ENCODE measurements at regions not wholly inside any gene's neighbourhood (a gene's known extent, or its start where the extent isn't known, plus 50 kb on each side); places are given as distances from the start of the nearest gene placed in this dataset.
"Not testable (repeated sequence)": the region's sequence is repeated elsewhere in the genome, so short reads cannot be mapped to it uniquely, and the experiment has no call there.

- not testable (repeated sequence) for DNase-seq (ENCODE audit: low read depth)
These were observed 1265.9 kb upstream of the PCDH10 start for GRCh38 chr4:131883181-131883580.

GRCh38 chr4:131925662-131926061 is 1223.4 kb upstream of the PCDH10 start:
- not testable (repeated sequence) for DNase-seq (ENCODE audit: low read depth)

GRCh38 chr4:131967646-131968045 is 1181.4 kb upstream of the PCDH10 start:
- peak; percentile 10 for DNase-seq (ENCODE audit: low read depth)

GRCh38 chr4:131974730-131975129 is 1174.4 kb upstream of the PCDH10 start:
- no peak for DNase-seq (ENCODE audit: low read depth)

- not testable (repeated sequence) for DNase-seq (ENCODE audit: low read depth)
These were observed 1173.6 kb upstream of the PCDH10 start for GRCh38 chr4:131975276-131976132.

- DNase-seq (ENCODE audit: low read depth) = not testable (repeated sequence)
These were observed 1172.7 kb upstream of the PCDH10 start for GRCh38 chr4:131976133-131977002.

GRCh38 chr4:131978120-131978519 is 1171.0 kb upstream of the PCDH10 start:
- no peak for DNase-seq (ENCODE audit: low read depth)

GRCh38 chr4:131989576-131989975 is 1159.5 kb upstream of the PCDH10 start:
- no peak for DNase-seq (ENCODE audit: low read depth)

- peak; percentile 7 for DNase-seq (ENCODE audit: low read depth)
These were observed 1147.6 kb upstream of the PCDH10 start for GRCh38 chr4:132001542-132001941.

GRCh38 chr4:132003593-132003992 is 1145.5 kb upstream of the PCDH10 start:
- no peak for DNase-seq (ENCODE audit: low read depth)

GRCh38 chr4:132015321-132015720 is 1133.8 kb upstream of the PCDH10 start:
- no peak for DNase-seq (ENCODE audit: low read depth)

- no peak for DNase-seq (ENCODE audit: low read depth)
These were observed 1132.3 kb upstream of the PCDH10 start for GRCh38 chr4:132016703-132017350.

- no peak for DNase-seq (ENCODE audit: low read depth)
These were observed 1122.9 kb upstream of the PCDH10 start for GRCh38 chr4:132026166-132026565.

GRCh38 chr4:132026816-132027215 is 1122.3 kb upstream of the PCDH10 start:
- DNase-seq (ENCODE audit: low read depth) = no peak

GRCh38 chr4:132056496-132056895 is 1092.6 kb upstream of the PCDH10 start:
- peak; percentile 1 for DNase-seq (ENCODE audit: low read depth)

GRCh38 chr4:132059227-132059626 is 1089.9 kb upstream of the PCDH10 start:
- DNase-seq (ENCODE audit: low read depth) = no peak

GRCh38 chr4:132062611-132063239 is 1086.4 kb upstream of the PCDH10 start:
- no peak for DNase-seq (ENCODE audit: low read depth)

GRCh38 chr4:132063829-132064228 is 1085.3 kb upstream of the PCDH10 start:
- DNase-seq (ENCODE audit: low read depth) = peak; percentile 6

- DNase-seq (ENCODE audit: low read depth) = peak; percentile 9
These were observed 1083.1 kb upstream of the PCDH10 start for GRCh38 chr4:132065940-132066495.

- DNase-seq (ENCODE audit: low read depth) = peak; percentile 43
These were observed 1077.3 kb upstream of the PCDH10 start for GRCh38 chr4:132071815-132072214.

- DNase-seq (ENCODE audit: low read depth) = no peak
These were observed 1072.3 kb upstream of the PCDH10 start for GRCh38 chr4:132076829-132077228.

- no peak for DNase-seq (ENCODE audit: low read depth)
These were observed 1064.0 kb upstream of the PCDH10 start for GRCh38 chr4:132085105-132085504.
